Endothelial cell of umbilical vein (primary cell): ENCODE measurements at regions not wholly inside any gene's neighbourhood (a gene's known extent, or its start where the extent isn't known, plus 50 kb on each side); places are given as distances from the start of the nearest gene placed in this dataset.
"Not testable (repeated sequence)": the region's sequence is repeated elsewhere in the genome, so short reads cannot be mapped to it uniquely, and the experiment has no call there.

Source experiments
- BruUV-seq: library from RNA; stranded (reverse); fragments of 400-500 nt; replicated peaks from 2 replicates; lab custom pipeline; 2021; lab: Mats Ljungman, UMichigan
- CTCF ChIA-PET: fragments of 300-600, 350-600 bp; sonication (Branson Sonifier 250); formaldehyde crosslinking; loops from one replicate; lab custom pipeline; 2021; ENCODE audit warnings: antibody characterized with exemption, inconsistent platforms; lab: Charles Lee
- POLR2A ChIA-PET: fragments of 300-600, 350-600 bp; sonication (Branson Sonifier 250); formaldehyde crosslinking; loops from one replicate; lab custom pipeline; 2021; ENCODE audit warnings: antibody characterized with exemption, inconsistent platforms; lab: Charles Lee
- DNase-seq: peaks from one replicate; pipeline ENCODE4 v3.0.0-alpha.2; 2011; ENCODE audit warnings: low read depth, low spot score
- FAIRE-seq: peaks from 2 replicates; lab custom pipeline; 2011; peaks lifted over from hg19 to GRCh38; lab: Jason Lieb, UNC
- H2AFZ ChIP-seq: 2 replicates; pipeline ENCODE4 v1.6.0; 2012; ENCODE audit warnings: low read depth, low read length, control low read depth, inconsistent platforms
- H3K27ac ChIP-seq: 2 replicates; pipeline ENCODE4 v1.5.1; 2011; ENCODE audit warnings: low read depth, mild to moderate bottlenecking, control low read depth, low read length, moderate library complexity; ENCODE audit not compliant: insufficient read depth
- H3K27me3 ChIP-seq, 2 experiments: 2 replicates each; pipeline versions ENCODE4 v1.6.0 to v1.6.1; 2011; ENCODE audit warnings: low read length in 2 of 2, mixed read lengths in 1 of 2; ENCODE audit not compliant: control insufficient read depth in 2 of 2, insufficient read depth in 2 of 2
- H3K36me3 ChIP-seq, 2 experiments: 2 replicates in 1 of 2; 3 replicates in 1 of 2; pipeline ENCODE4 v1.5.1; 2011; ENCODE audit warnings: low read length in 2 of 2, mild to moderate bottlenecking in 1 of 2, moderate library complexity in 1 of 2; ENCODE audit not compliant: control insufficient read depth in 2 of 2, insufficient read depth in 2 of 2; ENCODE audit errors: extremely low read depth in 1 of 2
- H3K4me1 ChIP-seq: 3 replicates; pipeline ENCODE4 v1.5.1; 2011; ENCODE audit warnings: mild to moderate bottlenecking, low read length; ENCODE audit not compliant: control insufficient read depth, insufficient read depth; ENCODE audit errors: extremely low read depth
- H3K4me2 ChIP-seq: 2 replicates; pipeline ENCODE4 v1.6.1; 2011; ENCODE audit warnings: low read length, control low read depth, mixed read lengths; ENCODE audit not compliant: insufficient read depth
- H3K4me3 ChIP-seq, 3 experiments: fragments of 200-600 bp in 1 of 3; sonication (generic), shearing (Covaris generic) in 1 of 3; replicated peaks in 1 of 3; 2 replicates each; pipeline ENCODE4 v1.5.1; 2011 to 2016; ENCODE audit warnings: control low read depth in 3 of 3, low read length in 3 of 3, mild to moderate bottlenecking in 2 of 3, inconsistent platforms in 1 of 3, low read depth in 1 of 3, moderate library complexity in 1 of 3; ENCODE audit not compliant: insufficient read depth in 1 of 3
- H3K79me2 ChIP-seq: 2 replicates; pipeline ENCODE4 v1.6.0; 2012; ENCODE audit warnings: low read length, inconsistent platforms; ENCODE audit not compliant: control insufficient read depth, insufficient read depth
- H3K9ac ChIP-seq: replicated peaks from 2 replicates; pipeline ENCODE3; 2011; ENCODE audit warnings: low read length, control low read depth; ENCODE audit not compliant: insufficient read depth; ENCODE audit errors: extremely low read depth
- H3K9me1 ChIP-seq: replicated peaks from 3 replicates; pipeline ENCODE4 v1.6.0; 2011; ENCODE audit warnings: mild to moderate bottlenecking, low read length; ENCODE audit not compliant: control insufficient read depth, insufficient read depth; ENCODE audit errors: extremely low read depth
- H3K9me3 ChIP-seq: replicated peaks from 2 replicates; pipeline ENCODE4 v1.5.1; 2012; ENCODE audit warnings: low read length, inconsistent platforms; ENCODE audit not compliant: control insufficient read depth, insufficient read depth
- H4K20me1 ChIP-seq: replicated peaks from 2 replicates; pipeline ENCODE3; 2011; ENCODE audit warnings: mild to moderate bottlenecking, low read length; ENCODE audit not compliant: control insufficient read depth, insufficient read depth; ENCODE audit errors: extremely low read depth
- dilution Hi-C: fragments of 300-500 bp; cut with MboI; formaldehyde crosslinking; loops from one replicate; pipeline ENCODE4 v1.15.0; 2019; ENCODE audit warnings: low sequenced_read_pairs; ENCODE audit not compliant: extremely low pct_ligation_motif_present
- intact Hi-C: fragments of 100-400 bp; cut with micrococcal nuclease; formaldehyde crosslinking; loops from one replicate; pipeline ENCODE4 v1.10.0; 2022

DNA sequence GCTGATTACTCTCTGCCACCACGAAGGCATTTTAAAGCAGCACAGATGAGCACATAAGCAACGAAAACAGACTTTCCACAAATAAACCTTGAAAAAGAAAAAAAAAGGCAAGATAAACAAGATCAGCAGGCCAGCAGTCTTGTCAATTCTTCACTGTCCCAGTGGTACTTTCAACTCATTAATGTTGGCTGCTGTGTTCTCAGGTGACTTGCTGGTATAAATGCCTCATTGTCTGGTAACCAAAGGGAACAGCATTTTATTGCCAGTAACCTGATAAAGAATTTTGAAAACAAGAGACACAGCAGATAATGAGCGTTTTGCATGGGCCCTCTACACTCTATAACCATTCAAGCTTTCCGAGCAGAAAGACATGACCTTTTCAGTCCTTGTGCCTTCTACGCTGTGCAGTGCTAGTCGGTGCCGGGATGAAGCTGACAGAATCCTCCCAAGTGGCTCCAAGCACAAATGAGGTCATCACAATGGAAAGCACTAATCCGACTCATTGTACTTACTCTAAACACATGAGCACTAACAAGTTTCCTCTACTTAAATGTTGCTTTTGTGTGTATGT, 242.9 kb upstream of the FRG1 start:
- H4K20me1 ChIP-seq, H3K4me3 ChIP-seq, DNase-seq, H3K36me3 ChIP-seq, H3K27ac ChIP-seq, H3K9me3 ChIP-seq, H3K4me2 ChIP-seq, POLR2A ChIA-PET, intact Hi-C loops, H3K79me2 ChIP-seq, CTCF ChIA-PET, H3K9me1 ChIP-seq, H3K4me1 ChIP-seq, FAIRE-seq, H2AFZ ChIP-seq, dilution Hi-C loops, H3K27me3 ChIP-seq, BruUV-seq, H3K9ac ChIP-seq: not testable (repeated sequence)

- H3K9ac ChIP-seq, intact Hi-C loops, H3K4me2 ChIP-seq, dilution Hi-C loops, H2AFZ ChIP-seq, H3K4me3 ChIP-seq, H3K4me1 ChIP-seq, CTCF ChIA-PET, FAIRE-seq, BruUV-seq, H3K79me2 ChIP-seq, H4K20me1 ChIP-seq, H3K9me1 ChIP-seq, H3K9me3 ChIP-seq, H3K36me3 ChIP-seq, H3K27me3 ChIP-seq, DNase-seq, POLR2A ChIA-PET, H3K27ac ChIP-seq: not testable (repeated sequence)
Measured at GRCh38 chr4:189703000-189703399, 237.7 kb upstream of the FRG1 start.

DNA sequence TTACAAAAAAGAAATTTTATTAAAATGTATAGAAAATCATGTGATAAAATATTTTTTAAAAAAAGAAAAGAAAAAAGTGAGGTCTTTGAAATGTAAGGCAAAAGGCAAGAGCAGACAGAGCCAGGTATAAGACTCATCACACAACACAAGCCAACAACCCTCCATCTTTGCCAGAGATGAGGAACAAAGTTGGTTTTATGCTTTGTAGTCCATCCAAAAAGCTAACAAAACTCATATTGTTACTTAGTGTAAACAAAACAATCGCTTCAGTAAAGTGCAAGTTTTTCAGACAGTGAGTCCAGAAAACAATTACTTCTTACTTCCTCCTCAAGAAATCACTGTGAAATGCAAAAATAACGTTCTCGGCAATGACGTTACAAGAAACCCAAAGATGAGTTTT, 233.9 kb upstream of the FRG1 start:
- H2AFZ ChIP-seq, H3K9me1 ChIP-seq, H3K27ac ChIP-seq, H3K79me2 ChIP-seq, H3K4me2 ChIP-seq, DNase-seq, FAIRE-seq, H3K36me3 ChIP-seq, intact Hi-C loops, BruUV-seq, H3K4me3 ChIP-seq, CTCF ChIA-PET, H3K9me3 ChIP-seq, dilution Hi-C loops, H4K20me1 ChIP-seq, H3K4me1 ChIP-seq, H3K9ac ChIP-seq, H3K27me3 ChIP-seq, POLR2A ChIA-PET: not testable (repeated sequence)

DNA sequence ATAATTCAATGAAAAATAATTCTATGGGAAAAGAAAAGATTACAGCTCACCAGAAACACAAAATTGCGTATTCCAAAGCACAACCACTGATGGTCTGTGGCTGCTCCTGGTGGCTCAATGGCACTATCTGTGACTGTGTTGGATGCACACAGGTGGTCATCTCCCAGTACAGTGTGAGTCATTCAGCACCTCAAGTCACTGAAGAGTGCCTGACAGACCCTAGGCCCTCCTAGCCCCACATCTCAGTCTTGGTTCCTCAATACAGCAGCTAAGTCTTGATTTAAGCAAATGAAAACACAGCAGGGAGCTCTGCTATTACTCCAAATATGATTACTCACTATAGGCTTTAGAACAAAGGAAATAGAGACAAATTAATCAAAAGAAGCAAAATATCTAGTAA, 233.4 kb upstream of the FRG1 start:
- POLR2A ChIA-PET, H3K27ac ChIP-seq, H3K9me1 ChIP-seq, H3K9me3 ChIP-seq, H3K4me3 ChIP-seq, H2AFZ ChIP-seq, DNase-seq, H3K4me2 ChIP-seq, H3K79me2 ChIP-seq, H3K9ac ChIP-seq, H4K20me1 ChIP-seq, FAIRE-seq, H3K4me1 ChIP-seq, intact Hi-C loops, CTCF ChIA-PET, BruUV-seq, H3K27me3 ChIP-seq, H3K36me3 ChIP-seq, dilution Hi-C loops: not testable (repeated sequence)
